HUES48 (cell line): ENCODE measurements at regions not wholly inside any gene's neighbourhood (a gene's known extent, or its start where the extent isn't known, plus 50 kb on each side); places are given as distances from the start of the nearest gene placed in this dataset.
"Not testable (repeated sequence)": the region's sequence is repeated elsewhere in the genome, so short reads cannot be mapped to it uniquely, and the experiment has no call there.

Experiments used
- H3K27ac ChIP-seq: one replicate; pipeline ENCODE4 v1.7.0; 2013; ENCODE audit warnings: low read depth, low read length, inconsistent platforms
- H3K27me3 ChIP-seq: 2 replicates; pipeline ENCODE4 v1.6.1; 2013; ENCODE audit warnings: mild to moderate bottlenecking, low read length; ENCODE audit not compliant: control insufficient read depth, insufficient read depth
- H3K36me3 ChIP-seq: 2 replicates; pipeline ENCODE4 v1.6.1; 2013; ENCODE audit warnings: low read length; ENCODE audit not compliant: control insufficient read depth, insufficient read depth
- H3K4me1 ChIP-seq: 2 replicates; pipeline ENCODE4 v1.6.1; 2013; ENCODE audit warnings: mild to moderate bottlenecking, low read length; ENCODE audit not compliant: control insufficient read depth, insufficient read depth
- H3K4me3 ChIP-seq: 2 replicates; pipeline ENCODE4 v1.5.1; 2013; ENCODE audit warnings: mild to moderate bottlenecking, low read depth, low read length
- H3K9ac ChIP-seq: 2 replicates; pipeline ENCODE4 v1.6.1; 2013; ENCODE audit warnings: mild to moderate bottlenecking, low read depth, low read length, moderate library complexity
- H3K9me3 ChIP-seq: 2 replicates; pipeline ENCODE4 v1.6.1; 2013; ENCODE audit warnings: low read length; ENCODE audit not compliant: control insufficient read depth, insufficient read depth

DNA sequence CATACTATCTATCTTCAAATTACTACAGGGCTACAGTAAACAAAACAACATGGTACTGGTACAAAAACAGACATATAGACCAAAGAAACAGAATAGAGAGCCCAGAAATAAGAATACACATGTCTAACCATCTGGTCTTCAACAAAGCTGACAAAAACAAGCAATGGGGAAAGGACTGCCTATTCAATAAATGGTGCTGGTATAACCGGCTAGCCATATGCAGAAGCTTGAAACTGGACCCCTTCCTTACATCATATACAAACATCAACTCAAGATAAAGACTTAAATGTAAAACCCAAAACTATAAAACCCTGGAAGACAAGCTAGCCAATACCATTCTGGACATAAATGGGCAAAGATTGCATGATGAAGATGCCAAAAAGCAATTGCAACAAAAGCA lies 1143.7 kb downstream of the DNAJB9 start:
- no peaks in the 10 kb centered on the region for H3K36me3 ChIP-seq
- no peak overlapping the region for H3K27ac ChIP-seq
- no peak overlapping the region for H3K4me3 ChIP-seq
- no peaks in the 10 kb centered on the region for H3K27me3 ChIP-seq
- H3K9me3 ChIP-seq: no peaks in the 10 kb centered on the region
- no peaks in the 10 kb centered on the region for H3K4me1 ChIP-seq
- H3K9ac ChIP-seq: no peak overlapping the region

DNA sequence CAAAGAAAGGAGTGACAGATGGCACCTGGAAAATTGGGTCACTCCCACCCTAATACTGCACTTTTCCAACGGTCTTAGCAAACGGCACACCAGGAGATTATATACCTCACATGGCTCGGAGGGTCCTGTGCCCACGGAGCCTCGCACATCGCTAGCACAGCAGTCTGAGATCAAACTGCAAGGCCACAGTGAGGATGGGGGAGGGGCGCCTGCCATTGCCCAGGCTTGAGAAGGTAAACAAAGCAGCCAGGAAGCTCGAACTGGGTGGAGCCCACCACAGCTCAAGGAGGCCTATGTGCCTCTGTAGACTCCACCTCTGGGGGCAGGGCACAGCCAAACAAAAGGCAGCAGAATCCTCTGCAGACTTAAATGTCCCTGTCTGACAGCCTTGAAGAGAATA lies 1149.7 kb downstream of the DNAJB9 start:
- H3K9me3 ChIP-seq, H3K4me1 ChIP-seq, H3K4me3 ChIP-seq, H3K36me3 ChIP-seq, H3K27ac ChIP-seq, H3K9ac ChIP-seq, H3K27me3 ChIP-seq: not testable (repeated sequence)

DNA sequence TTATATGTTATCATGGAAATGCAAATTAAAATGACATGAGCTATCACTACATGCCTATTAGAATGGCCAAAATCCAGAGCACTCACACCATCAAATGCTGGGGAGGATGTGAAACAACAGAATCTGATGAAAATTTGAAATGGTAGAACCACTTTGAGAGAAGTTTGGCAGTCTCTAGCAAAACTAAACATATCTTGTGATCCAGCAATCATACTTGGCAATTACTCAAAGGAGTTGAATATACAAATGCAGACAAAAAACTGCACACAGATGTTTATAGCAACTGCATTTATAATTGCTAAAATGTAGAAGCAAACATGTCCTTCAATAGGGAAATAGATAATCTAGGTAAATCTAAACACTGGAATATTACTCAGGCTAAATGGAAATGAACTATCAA lies 1164.9 kb downstream of the DNAJB9 start:
- no peaks in the 10 kb centered on the region for H3K9me3 ChIP-seq
- no peaks in the 10 kb centered on the region for H3K27me3 ChIP-seq
- no peak overlapping the region for H3K9ac ChIP-seq
- no peak overlapping the region for H3K4me3 ChIP-seq
- H3K27ac ChIP-seq: no peak overlapping the region
- no peaks in the 10 kb centered on the region for H3K36me3 ChIP-seq
- H3K4me1 ChIP-seq: no peaks in the 10 kb centered on the region

DNA sequence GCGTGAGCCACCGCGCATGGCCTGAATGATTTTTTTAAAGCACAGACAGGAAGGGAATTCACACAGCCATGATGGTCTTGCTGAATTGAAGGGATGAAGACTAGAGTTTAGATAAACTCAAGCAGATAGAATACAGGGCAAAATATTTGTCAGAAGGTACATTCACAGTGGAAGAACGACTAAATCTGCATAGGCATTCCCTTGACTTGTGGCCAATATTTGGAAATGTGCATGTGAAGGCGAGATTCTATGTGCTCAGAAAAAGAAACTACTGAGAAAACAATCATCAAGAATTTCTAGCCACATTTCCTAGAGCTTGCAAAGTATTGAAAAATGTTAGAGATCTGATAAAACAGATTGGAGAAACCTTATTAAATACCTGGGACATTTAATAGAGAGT lies 1166.2 kb downstream of the DNAJB9 start:
- Histone ChIP-seq H3K9me3 (no peaks in the 10 kb centered on the region), H3K36me3 (no peaks in the 10 kb centered on the region), H3K4me3 (no peak overlapping the region)

DNA sequence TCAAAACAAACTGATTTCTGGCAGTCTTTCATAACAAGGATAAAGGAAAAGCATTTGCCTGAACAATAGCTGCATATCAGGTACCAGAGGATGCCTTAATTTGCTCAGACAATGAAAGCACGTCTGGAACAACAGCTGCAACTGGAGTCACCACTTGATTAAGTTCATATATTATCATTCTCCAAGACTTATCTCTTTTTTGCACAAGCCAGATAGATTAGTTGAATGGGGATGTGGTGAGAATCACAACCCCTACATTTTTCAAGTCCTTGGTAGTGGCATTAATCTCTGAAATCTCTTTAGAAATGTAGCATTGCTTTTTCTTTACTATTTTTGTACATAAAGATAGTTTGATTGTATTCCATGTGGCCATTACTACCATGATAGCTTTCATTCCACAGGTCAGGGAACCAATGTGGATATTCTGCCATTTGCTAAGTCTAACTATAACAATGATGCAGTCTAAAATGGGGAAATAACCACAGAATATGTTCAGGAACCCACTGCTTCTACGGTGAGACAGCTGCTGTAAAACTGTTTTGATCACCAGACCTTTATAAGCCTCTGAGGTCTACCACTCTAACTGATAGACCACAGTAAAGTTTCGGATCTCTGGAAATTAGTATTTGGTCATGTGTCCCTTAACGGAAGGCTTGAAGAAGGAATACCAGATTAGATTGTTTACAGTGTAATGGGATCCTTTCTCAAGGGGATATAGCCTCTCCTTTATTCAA lies 1176.2 kb downstream of the DNAJB9 start:
- H3K27me3 ChIP-seq: no peaks in the 10 kb centered on the region
- H3K27ac ChIP-seq: no peak overlapping the region
- no peaks in the 10 kb centered on the region for H3K36me3 ChIP-seq
- no peaks in the 10 kb centered on the region for H3K9me3 ChIP-seq
- H3K9ac ChIP-seq: no peak overlapping the region
- H3K4me1 ChIP-seq: no peaks in the 10 kb centered on the region
- no peak overlapping the region for H3K4me3 ChIP-seq

More for the DNA sequence above, 1166.2 kb downstream of the DNAJB9 start:
- H3K9ac ChIP-seq: no peak overlapping the region
- H3K4me1 ChIP-seq: no peaks in the 10 kb centered on the region
- no peak overlapping the region for H3K27ac ChIP-seq
- H3K27me3 ChIP-seq: no peaks in the 10 kb centered on the region

DNA sequence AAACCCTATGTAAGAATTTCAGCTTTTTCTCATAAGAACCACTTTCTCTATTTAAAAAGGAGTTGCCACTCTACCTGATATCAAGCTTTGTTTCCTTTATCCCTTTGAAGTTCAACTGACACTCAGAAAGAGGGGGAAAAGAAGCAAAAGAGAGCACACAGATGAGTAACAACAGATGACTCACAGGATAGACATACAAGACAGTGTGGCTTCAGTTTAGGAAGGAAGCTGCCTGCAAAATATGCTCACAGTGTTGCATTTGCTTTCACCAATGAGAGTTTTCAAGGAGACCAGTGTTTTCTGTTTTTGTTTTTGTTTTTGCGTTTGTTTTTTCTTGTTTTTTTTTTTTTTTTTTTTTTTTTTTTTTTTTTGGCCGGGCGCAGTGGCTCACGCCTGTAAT lies 1181.6 kb downstream of the DNAJB9 start:
- Histone ChIP-seq H3K36me3 (no peaks in the 10 kb centered on the region), H3K27me3 (no peaks in the 10 kb centered on the region), H3K27ac (no peak overlapping the region), H3K4me3 (no peak overlapping the region), H3K9ac (no peak overlapping the region), H3K9me3 (no peaks in the 10 kb centered on the region), H3K4me1 (no peaks in the 10 kb centered on the region)

DNA sequence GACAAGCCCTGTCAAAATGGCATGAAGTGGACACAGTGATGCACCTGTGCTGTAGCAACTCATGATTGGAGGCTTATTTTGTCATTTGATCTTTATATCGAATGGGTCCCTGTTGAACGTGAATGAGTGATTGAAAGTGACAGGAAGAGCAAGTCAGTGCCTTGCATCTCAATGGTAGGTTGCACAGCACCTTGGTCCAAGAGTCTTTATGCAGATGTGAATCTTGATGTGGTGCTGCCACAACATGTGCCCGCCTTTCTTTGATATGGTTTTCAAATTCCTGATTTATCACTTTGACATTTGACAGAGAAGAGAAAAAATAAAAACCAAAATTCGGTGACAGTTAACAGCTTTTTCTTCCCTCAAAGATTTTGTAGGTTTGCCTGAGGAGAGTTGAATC lies 1182.4 kb downstream of the DNAJB9 start:
- no peaks in the 10 kb centered on the region for H3K9me3 ChIP-seq
- H3K4me1 ChIP-seq: no peaks in the 10 kb centered on the region
- H3K27me3 ChIP-seq: no peaks in the 10 kb centered on the region
- H3K9ac ChIP-seq: no peak overlapping the region
- H3K27ac ChIP-seq: no peak overlapping the region
- no peaks in the 10 kb centered on the region for H3K36me3 ChIP-seq
- no peak overlapping the region for H3K4me3 ChIP-seq

DNA sequence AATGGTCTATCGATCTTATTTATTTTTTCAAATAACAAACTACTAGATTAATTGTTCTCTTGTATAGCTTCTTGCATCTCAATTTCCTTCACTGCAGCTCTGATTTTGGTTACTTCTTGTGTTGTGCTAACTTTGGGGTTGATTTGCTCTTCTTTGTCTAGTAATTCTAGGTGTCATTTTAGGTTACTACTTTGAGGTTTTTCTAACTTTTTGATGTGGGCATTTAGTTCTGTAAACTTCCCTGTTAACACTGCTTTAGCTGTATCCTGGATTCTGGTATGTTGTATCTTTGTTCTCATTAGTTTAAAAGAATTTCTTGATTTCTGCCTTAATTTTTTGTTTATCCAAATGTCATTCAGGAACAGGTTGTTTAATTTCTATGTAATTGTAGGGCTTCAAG lies 1188.0 kb downstream of the DNAJB9 start:
- H3K4me3 ChIP-seq: no peak overlapping the region
- H3K27ac ChIP-seq: no peak overlapping the region
- no peaks in the 10 kb centered on the region for H3K4me1 ChIP-seq
- H3K9me3 ChIP-seq: no peaks in the 10 kb centered on the region
- H3K9ac ChIP-seq: no peak overlapping the region
- no peaks in the 10 kb centered on the region for H3K36me3 ChIP-seq
- no peaks in the 10 kb centered on the region for H3K27me3 ChIP-seq

DNA sequence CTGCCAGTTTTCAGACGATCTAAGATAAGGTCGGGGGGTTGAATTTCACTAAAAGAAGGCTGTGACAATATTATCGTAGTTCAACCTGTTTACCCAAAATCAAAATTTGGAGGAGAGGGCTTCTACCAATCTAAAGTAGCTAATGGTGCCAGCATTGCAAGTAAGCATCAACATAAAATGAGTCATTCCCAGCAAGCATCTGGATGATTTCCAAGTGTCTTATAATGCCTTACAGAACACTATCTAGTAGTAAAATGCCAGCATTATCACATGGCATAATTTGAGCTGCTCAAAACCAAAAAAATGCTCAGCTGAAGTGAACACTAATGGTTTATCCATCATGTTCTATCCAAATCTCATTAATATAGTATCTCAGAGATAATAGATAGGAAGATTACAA lies 1193.9 kb downstream of the DNAJB9 start:
- Histone ChIP-seq H3K36me3 (no peaks in the 10 kb centered on the region), H3K4me1 (no peaks in the 10 kb centered on the region), H3K9ac (no peak overlapping the region), H3K4me3 (no peak overlapping the region), H3K27ac (no peak overlapping the region), H3K9me3 (no peaks in the 10 kb centered on the region), H3K27me3 (no peaks in the 10 kb centered on the region)

DNA sequence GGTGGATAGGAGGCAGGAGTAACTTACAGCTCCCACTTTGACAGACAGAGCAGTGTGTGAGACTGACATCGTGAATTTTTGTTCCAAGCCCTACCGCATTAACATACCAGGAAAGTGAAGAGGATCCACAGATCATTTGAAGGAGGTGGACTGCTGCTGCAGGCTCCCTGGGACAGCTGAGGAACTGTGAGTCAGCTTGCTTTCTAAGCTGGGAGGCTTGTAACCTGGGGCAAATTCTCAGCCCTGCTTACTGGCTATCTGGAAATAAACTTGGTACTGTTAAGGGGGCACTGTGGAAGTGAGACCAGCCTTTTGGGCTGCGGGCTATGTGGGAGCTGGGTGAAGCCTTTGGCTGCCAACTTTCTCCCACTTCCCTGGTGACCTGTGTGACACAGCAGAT lies 1202.5 kb downstream of the DNAJB9 start:
- H3K27ac ChIP-seq: no peak overlapping the region
- no peaks in the 10 kb centered on the region; the same call in 1 of the 2 replicates for H3K9me3 ChIP-seq
- H3K9ac ChIP-seq: no peak overlapping the region
- no peaks in the 10 kb centered on the region for H3K4me1 ChIP-seq
- no peaks in the 10 kb centered on the region for H3K36me3 ChIP-seq
- no peak overlapping the region for H3K4me3 ChIP-seq
- no peaks in the 10 kb centered on the region for H3K27me3 ChIP-seq

DNA sequence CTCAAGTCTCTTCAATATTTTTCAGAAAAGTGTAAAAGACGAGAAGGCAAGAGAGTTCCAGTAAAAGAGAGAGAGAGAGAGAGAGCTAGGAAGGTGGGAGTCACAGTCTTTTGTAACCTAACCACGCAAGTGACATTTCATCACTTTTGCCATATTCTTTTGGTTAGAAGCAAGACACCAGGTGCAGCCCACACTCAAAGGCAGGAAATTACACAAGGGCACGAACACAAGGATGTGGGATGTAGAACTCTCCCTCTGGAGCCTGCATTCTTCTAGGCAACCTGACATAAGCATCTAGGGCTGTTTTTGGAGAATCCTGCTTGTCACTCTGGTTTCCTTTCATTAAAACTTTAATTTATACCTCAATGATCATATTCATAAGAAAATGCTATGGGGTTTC lies 1213.1 kb downstream of the DNAJB9 start:
- Histone ChIP-seq H3K4me1 (no peaks in the 10 kb centered on the region), H3K27me3 (no peaks in the 10 kb centered on the region), H3K9ac (no peak overlapping the region), H3K27ac (no peak overlapping the region), H3K36me3 (no peaks in the 10 kb centered on the region), H3K4me3 (no peak overlapping the region), H3K9me3 (no peaks in the 10 kb centered on the region)
